Fibroblast of lung (primary cell): ENCODE measurements at regions not wholly inside any gene's neighbourhood (a gene's known extent, or its start where the extent isn't known, plus 50 kb on each side); places are given as distances from the start of the nearest gene placed in this dataset.

Experiments used
- DNase-seq, 2 donors: peaks; one replicate each; pipeline versions ENCODE4 v3.0.0 to v3.0.0-alpha.2; 2010; ENCODE audit warnings: low read depth in 2 of 2
- H2AFZ ChIP-seq: 2 replicates; pipeline ENCODE4 v1.5.1; 2012; ENCODE audit warnings: low read length, control low read depth, inconsistent platforms
- H3K27ac ChIP-seq: 2 replicates; pipeline ENCODE4 v1.5.1; 2011; ENCODE audit warnings: low read length, control low read depth; ENCODE audit not compliant: insufficient read depth
- H3K27me3 ChIP-seq: 2 replicates; pipeline ENCODE4 v1.5.1; 2011; ENCODE audit warnings: mild to moderate bottlenecking, low read length; ENCODE audit not compliant: control insufficient read depth, insufficient read depth
- H3K36me3 ChIP-seq: 2 replicates; pipeline ENCODE4 v1.5.1; 2011; ENCODE audit warnings: low read length; ENCODE audit not compliant: control insufficient read depth, insufficient read depth
- H3K4me1 ChIP-seq: 2 replicates; pipeline ENCODE4 v1.5.1; 2011; ENCODE audit warnings: low read length; ENCODE audit not compliant: control insufficient read depth, insufficient read depth; ENCODE audit errors: extremely low read depth
- H3K4me2 ChIP-seq: 2 replicates; pipeline ENCODE4 v1.5.1; 2011; ENCODE audit warnings: low read length, control low read depth; ENCODE audit not compliant: insufficient read depth; ENCODE audit errors: extremely low read depth
- H3K4me3 ChIP-seq, 4 experiments: fragments of 200-600 bp in 1 of 4; sonication (generic) in 1 of 4; replicated peaks in 1 of 4; 2 replicates each; pipeline ENCODE4 v1.5.1; 2011 to 2016; ENCODE audit warnings: low read length in 4 of 4, low read depth in 3 of 4, mild to moderate bottlenecking in 3 of 4, control low read depth in 2 of 4, inconsistent platforms in 1 of 4, mixed read lengths in 1 of 4; ENCODE audit not compliant: insufficient read depth in 1 of 4; ENCODE audit errors: control extremely low read depth in 1 of 4
- H3K79me2 ChIP-seq: 2 replicates; pipeline ENCODE4 v1.5.1; 2012; ENCODE audit warnings: mild to moderate bottlenecking, low read length, inconsistent platforms; ENCODE audit not compliant: control insufficient read depth, insufficient read depth
- H3K9ac ChIP-seq: 2 replicates; pipeline ENCODE4 v1.5.1; 2011; ENCODE audit warnings: mild to moderate bottlenecking, low read length, control low read depth; ENCODE audit not compliant: insufficient read depth
- H3K9me3 ChIP-seq: 2 replicates; pipeline ENCODE4 v1.5.1; 2012; ENCODE audit warnings: low read depth, low read length; ENCODE audit not compliant: control insufficient read depth, insufficient read depth
- H4K20me1 ChIP-seq: 2 replicates; pipeline ENCODE4 v1.5.1; 2011; ENCODE audit warnings: low read length; ENCODE audit not compliant: control insufficient read depth, insufficient read depth; ENCODE audit errors: extremely low read depth
- CTCF ChIP-seq, 2 donors: IDR thresholded peaks in 1 of 2; conservative IDR thresholded peaks in 1 of 2; 1 replicate in 1 of 2; 2 replicates in 1 of 2; pipeline ENCODE4 v1.5.1; 2011 to 2012; ENCODE audit warnings: low read length in 2 of 2, control low read depth in 1 of 2, inconsistent platforms in 1 of 2, low read depth in 1 of 2, mild to moderate bottlenecking in 1 of 2
- EZH2 ChIP-seq: IDR thresholded peaks from 2 replicates; pipeline ENCODE4 v1.5.1; 2012; ENCODE audit warnings: low read length, control low read depth, mild to moderate bottlenecking; ENCODE audit errors: missing control alignments

DNA sequence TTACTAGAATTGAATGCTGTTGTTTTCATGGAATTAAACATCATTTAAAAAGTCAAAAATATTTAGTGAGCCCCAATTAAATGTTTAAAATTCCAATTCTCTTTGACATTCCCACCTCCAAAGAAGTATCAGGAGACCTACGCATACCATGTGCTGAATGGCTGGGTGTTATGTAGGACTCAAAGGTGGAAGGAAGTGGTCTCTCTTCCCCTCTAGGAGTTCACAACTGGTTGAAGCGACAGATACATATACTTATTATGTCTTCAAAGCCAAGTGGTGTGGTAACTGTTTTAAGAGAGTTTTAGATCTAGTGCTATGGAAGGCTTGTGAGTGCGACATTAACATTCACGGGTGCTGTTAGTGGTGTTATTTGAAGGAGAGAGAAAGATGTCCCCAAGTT lies 464.0 kb downstream of the ATP23 start:
- no peak overlapping the region for H3K27ac ChIP-seq
- no peaks in the 10 kb centered on the region for H3K9me3 ChIP-seq
- H3K36me3 ChIP-seq = no peaks in the 10 kb centered on the region
- no peaks in the 10 kb centered on the region for H3K79me2 ChIP-seq
- no peaks in the 10 kb centered on the region for H3K27me3 ChIP-seq
- H3K9ac ChIP-seq = no peak overlapping the region
- H2AFZ ChIP-seq = no peak overlapping the region
- DNase-seq = no peak
- H3K4me1 ChIP-seq = no peaks in the 10 kb centered on the region
- H3K4me3 ChIP-seq = no peak overlapping the region
- TF ChIP-seq CTCF (conservative IDR thresholded peaks at IDR 0.05 in 1 of 2, IDR thresholded peaks at IDR 0.05 in 1 of 2; ENCODE audit: low read depth in 1 of 2, low read length in 2 of 2) = no peak
- H3K4me2 ChIP-seq = no peak overlapping the region
- no peaks in the 10 kb centered on the region for H4K20me1 ChIP-seq

GRCh38 chr12:58408516-58408915 lies 467.1 kb downstream of the ATP23 start:
- Histone ChIP-seq H4K20me1 (no peaks in the 10 kb centered on the region), H3K36me3 (no peaks in the 10 kb centered on the region), H3K27ac (no peak overlapping the region), H3K4me2 (no peak overlapping the region), H3K27me3 (no peaks in the 10 kb centered on the region), H3K9ac (no peak overlapping the region), H3K79me2 (no peaks in the 10 kb centered on the region), H3K4me3 (no peak overlapping the region), H2AFZ (no peak overlapping the region), H3K4me1 (peaks cover under 1% of the 10 kb centered on the region), H3K9me3 (no peaks in the 10 kb centered on the region)
- TF ChIP-seq CTCF (conservative IDR thresholded peaks at IDR 0.05 in 1 of 2, IDR thresholded peaks at IDR 0.05 in 1 of 2; ENCODE audit: low read depth in 1 of 2, low read length in 2 of 2) = no peak
- no peak for TF ChIP-seq EZH2
- peak in 1 of 2 donors; percentile 15 for DNase-seq

DNA sequence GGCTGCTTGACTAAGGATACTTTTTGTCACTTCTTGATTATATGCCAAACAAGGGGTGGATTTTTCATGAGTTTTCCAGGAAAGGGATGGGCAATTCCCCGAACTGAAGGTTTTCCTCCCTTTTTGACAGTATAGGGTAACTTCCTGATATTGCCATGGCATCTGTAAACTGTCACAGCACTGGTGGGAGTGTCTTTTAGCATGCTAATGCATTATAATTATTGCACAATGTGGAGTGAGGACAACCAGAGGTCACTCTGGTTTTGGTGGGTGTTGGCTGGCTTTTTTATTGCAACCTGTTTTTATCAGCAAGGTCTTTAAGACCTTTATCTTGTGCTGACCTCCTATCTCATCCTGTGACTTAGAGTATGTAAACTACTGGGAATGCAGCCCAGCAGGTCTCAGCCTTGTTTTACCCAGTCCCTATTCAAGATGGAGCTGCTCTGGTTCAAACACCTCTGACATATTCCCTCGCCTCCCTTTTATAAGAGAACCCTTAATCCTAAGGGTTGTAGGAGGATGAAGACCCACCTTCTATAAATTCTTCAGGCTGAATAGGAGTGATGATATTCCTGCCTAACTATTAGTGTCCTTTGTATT lies 471.2 kb downstream of the ATP23 start:
- no peak overlapping the region for H2AFZ ChIP-seq
- no peak overlapping the region for H3K4me3 ChIP-seq
- H3K9me3 ChIP-seq = no peaks in the 10 kb centered on the region
- H4K20me1 ChIP-seq = no peaks in the 10 kb centered on the region
- H3K79me2 ChIP-seq = no peaks in the 10 kb centered on the region
- no peak overlapping the region for H3K27ac ChIP-seq
- no peak overlapping the region for H3K4me2 ChIP-seq
- DNase-seq = no peak
- no peaks in the 10 kb centered on the region for H3K36me3 ChIP-seq
- no peaks in the 10 kb centered on the region for H3K27me3 ChIP-seq
- TF ChIP-seq EZH2 (no peak), CTCF (conservative IDR thresholded peaks at IDR 0.05 in 1 of 2, IDR thresholded peaks at IDR 0.05 in 1 of 2; ENCODE audit: low read depth in 1 of 2, low read length in 2 of 2) (no peak)
- no peak overlapping the region for H3K9ac ChIP-seq
- peaks cover 17% of the 10 kb centered on the region for H3K4me1 ChIP-seq
